GM12865 (cell line): ENCODE measurements at regions not wholly inside any gene's neighbourhood (a gene's known extent, or its start where the extent isn't known, plus 50 kb on each side); places are given as distances from the start of the nearest gene placed in this dataset.

ENCODE experiments used
- DNase-seq: peaks from one replicate; pipeline ENCODE4 v3.0.0; 2010; ENCODE audit warnings: low read depth
- H3K4me3 ChIP-seq: 2 replicates; pipeline ENCODE4 v1.5.1; 2011; ENCODE audit warnings: mild to moderate bottlenecking, low read depth, low read length, control low read depth
- CTCF ChIP-seq: IDR thresholded peaks from 2 replicates; pipeline ENCODE4 v1.5.1; 2011; ENCODE audit warnings: low read length, control low read depth, low read depth, inconsistent platforms; ENCODE audit not compliant: insufficient read depth; ENCODE audit errors: missing control alignments

- no peak for DNase-seq
- H3K4me3 ChIP-seq = no peak overlapping the region
- TF ChIP-seq CTCF = no peak
Observed at GRCh38 chr5:8134609-8135008, 265.7 kb downstream of the MTRR start.

GRCh38 chr5:8135742-8136141, 266.8 kb downstream of the MTRR start:
- no peak for TF ChIP-seq CTCF
- DNase-seq = no peak
- no peak overlapping the region for H3K4me3 ChIP-seq

GRCh38 chr5:8136271-8136670, 267.3 kb downstream of the MTRR start:
- no peak for DNase-seq
- no peak overlapping the region for H3K4me3 ChIP-seq
- no peak for TF ChIP-seq CTCF

- no peak overlapping the region for H3K4me3 ChIP-seq
- no peak for DNase-seq
- TF ChIP-seq CTCF = no peak
Observed at GRCh38 chr5:8137941-8138550, 269.1 kb downstream of the MTRR start.

- TF ChIP-seq CTCF = no peak
- no peak for DNase-seq
- no peak overlapping the region for H3K4me3 ChIP-seq
Observed at GRCh38 chr5:8138884-8139283, 269.9 kb downstream of the MTRR start.

GRCh38 chr5:8150791-8151190, 281.8 kb downstream of the MTRR start:
- TF ChIP-seq CTCF = no peak
- DNase-seq = no peak
- no peak overlapping the region for H3K4me3 ChIP-seq

GRCh38 chr5:8156706-8157105, 287.8 kb downstream of the MTRR start:
- no peak for DNase-seq
- TF ChIP-seq CTCF = no peak

More at GRCh38 chr5:8156706-8157105, 287.8 kb downstream of the MTRR start:
- H3K4me3 ChIP-seq = no peak overlapping the region
